IPS DF 4.7 (cell line): ENCODE measurements at regions not wholly inside any gene's neighbourhood (a gene's known extent, or its start where the extent isn't known, plus 50 kb on each side); places are given as distances from the start of the nearest gene placed in this dataset.

Source experiments
- DNase-seq: peaks from one replicate; pipeline ENCODE4 v3.0.0-alpha.2; 2013; ENCODE audit warnings: low spot score; ENCODE audit errors: extremely low read depth

DNA sequence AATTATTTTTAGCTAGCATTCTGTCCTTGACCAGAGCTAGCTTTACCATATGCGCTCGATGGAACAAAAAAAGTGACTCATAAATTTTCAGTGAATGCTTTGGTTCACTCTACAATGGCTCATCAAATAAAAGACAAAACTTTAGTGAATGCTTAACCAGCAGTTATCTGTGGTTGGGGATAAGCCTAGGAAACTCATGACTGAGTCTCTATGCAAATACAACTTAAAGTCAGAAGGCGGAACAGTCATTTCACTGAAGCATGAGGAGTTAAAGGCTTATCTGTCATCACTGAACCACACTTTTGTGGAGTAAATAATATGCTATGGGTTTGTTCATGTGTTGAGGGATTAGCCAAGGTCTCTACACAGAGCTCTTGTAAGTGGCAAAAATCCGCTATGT is 308.4 kb downstream of the SQOR start:
- no peak for DNase-seq

DNA sequence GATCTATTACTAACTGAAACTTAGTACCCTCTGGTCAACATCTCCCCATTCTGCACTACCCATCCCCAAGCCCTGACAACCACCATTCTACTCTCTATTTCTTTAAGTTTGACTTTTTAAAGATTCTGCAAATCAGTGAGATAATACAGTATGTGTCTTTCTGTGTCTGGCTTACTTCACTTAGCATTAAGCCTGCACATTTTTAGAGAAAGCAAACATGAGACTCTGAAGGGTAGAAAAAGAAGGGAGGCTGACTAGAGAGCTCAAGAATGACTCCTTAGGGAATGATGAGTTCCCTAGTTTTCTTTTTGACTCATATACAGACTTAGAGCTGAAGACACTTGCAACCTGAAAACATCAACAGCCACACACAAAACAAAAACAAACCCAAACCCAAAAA is 311.3 kb downstream of the SQOR start:
- no peak for DNase-seq

DNA sequence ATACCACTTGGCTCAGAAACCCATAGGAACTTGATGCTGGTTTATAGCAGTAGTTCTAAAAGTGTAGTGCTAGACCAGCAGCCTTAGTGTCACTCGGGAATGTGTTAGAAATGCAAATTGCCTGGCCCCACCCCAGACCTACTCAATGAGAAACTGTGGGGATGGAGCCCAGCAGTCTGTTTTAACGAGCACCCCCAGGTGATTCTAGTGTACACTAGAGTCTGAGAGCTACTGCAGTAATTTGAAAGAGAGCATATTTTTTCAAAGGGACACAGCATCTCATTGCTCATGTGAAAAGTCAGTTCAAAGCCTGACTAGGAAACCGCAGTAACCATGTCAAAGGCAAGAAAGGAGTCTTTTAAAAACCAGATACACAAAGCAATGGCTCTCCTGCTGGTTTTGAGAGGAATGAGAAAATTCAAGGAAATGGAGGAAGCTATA is 313.4 kb downstream of the SQOR start:
- DNase-seq = no peak

DNA sequence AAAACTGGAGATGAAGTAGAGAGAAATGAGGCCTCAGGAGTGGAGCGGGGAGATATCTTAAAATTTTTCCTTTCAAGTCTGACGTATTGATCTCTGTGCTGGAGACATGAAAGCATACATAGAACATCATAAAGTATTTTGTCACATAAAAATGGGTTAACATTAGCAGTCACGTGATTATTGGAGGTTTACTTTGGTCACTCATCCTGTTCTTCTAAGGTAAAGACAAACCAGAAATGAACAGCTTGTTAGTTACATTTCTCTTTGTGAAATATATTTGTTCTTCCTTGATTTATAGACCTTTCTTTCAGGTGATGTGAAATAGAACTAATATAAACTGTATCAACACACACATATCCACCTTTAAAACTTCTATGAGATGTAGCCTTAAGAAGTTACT is 324.1 kb downstream of the SQOR start:
- DNase-seq = no peak

- DNase-seq = no peak
Observed at GRCh38 chr15:45962733-45963132, 327.9 kb downstream of the SQOR start.

- no peak for DNase-seq
Observed at GRCh38 chr15:45970542-45970941, 335.7 kb downstream of the SQOR start.

DNA sequence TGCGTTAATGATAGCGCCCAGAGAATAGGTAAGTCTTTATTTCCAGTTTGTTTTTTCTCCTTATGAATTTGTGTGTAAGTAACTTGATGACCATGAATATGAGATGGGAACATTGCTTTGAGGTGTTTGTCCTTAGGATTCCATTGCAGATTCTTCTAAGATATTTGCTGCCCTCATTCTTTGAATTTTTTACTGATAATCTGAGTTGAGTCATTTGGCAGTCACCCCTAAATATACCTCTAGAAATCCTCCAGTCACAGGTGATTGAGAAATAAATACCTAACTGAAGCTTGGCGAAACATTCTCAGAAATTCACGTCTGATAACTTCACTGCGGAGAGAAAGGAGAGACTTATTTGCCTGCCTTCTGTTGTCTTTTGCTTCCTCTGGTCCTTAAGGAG is 345.5 kb downstream of the SQOR start:
- DNase-seq = no peak

DNA sequence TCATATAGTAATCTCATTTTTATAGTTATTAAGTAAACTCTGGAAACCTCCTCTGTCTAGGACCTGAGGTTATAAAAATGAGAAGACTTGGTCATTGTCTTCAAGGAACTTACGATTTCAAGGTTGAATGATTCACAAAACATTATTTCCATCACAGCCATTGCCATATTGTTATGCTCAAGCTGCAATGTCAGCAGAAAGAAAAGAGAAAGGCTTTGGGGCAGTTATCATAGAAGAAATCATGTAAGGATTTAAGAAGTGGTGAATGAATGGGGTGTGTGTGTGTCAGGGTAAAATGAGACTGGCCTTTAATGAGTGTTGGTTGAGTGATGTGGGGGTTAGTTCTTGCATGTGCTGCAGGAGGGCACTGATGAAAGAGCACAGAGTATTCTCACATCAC is 346.8 kb downstream of the SQOR start:
- DNase-seq = no peak

- no peak for DNase-seq
Observed at GRCh38 chr15:45991863-45992262, 357.0 kb downstream of the SQOR start.

- no peak for DNase-seq
Observed at GRCh38 chr15:45993072-45993471, 358.2 kb downstream of the SQOR start.

DNA sequence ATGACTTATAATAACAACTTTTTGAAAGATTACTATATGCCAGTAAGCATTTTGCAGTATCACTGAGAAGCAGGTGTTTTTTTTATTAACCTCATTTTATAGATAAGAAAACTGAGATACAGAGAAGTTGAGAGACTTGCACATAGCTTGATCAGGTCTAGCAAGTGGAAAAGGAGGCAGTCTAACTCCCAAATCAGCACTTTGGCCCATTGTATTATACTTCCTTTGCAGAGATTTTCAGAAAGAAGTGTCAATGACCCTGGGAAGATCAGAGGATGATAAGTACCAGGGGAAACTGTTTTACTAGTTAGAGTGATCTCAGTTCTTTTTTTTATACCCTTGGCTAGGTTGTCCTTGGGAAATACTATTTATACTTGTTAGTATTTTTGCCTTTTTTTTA is 358.7 kb downstream of the SQOR start:
- DNase-seq = no peak

GRCh38 chr15:45995800-45996199 is 361.0 kb downstream of the SQOR start:
- no peak for DNase-seq

DNA sequence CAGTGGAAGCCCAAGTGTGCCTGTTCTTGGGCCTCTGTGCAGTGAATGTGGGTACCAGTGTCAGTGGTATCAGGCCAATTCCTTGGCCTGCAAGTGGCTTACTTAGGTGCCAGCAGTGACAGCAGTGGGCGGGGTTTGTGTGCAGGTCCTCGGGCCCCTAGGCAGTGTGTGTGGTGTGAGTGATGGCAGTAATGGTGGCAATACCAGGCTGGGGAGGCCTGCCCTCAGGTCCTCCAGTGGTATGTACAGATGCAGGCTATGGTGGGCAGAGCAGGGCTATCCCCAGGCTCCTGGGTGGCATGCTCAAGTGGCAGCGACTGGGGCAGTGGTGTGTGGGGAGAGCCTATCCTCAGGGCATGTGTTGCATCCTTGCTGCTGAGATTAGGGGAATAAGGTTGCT is 379.7 kb downstream of the SQOR start:
- no peak for DNase-seq

- DNase-seq = no peak
Observed at GRCh38 chr15:46034755-46035154, 399.9 kb downstream of the SQOR start.

- DNase-seq = no peak
Observed at GRCh38 chr15:46039703-46040102, 404.9 kb downstream of the SQOR start.

- no peak for DNase-seq
Observed at GRCh38 chr15:46041905-46042304, 407.1 kb downstream of the SQOR start.

GRCh38 chr15:46059921-46060594 is 425.2 kb downstream of the SQOR start:
- DNase-seq = no peak

- no peak for DNase-seq
Observed at GRCh38 chr15:46061002-46061401, 426.2 kb downstream of the SQOR start.

DNA sequence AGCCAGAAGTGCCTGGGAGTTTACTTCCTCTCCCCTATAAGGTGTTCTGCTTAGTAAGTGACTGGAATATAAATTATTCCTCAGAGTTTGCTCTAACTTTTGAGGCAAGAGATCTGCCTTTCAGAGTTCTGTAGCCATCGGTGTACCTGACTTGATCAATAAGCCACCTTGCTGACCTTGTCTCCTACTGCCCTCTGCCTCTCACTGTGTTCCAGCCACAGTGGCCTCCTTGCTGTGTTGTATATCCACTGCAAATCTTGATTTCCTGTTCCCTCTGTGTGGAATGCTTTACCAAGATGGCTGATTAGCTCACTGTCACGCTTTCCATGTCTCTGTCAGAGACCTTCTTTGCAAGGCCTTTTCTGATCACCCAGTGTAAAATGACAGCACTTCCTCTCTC is 442.4 kb downstream of the SQOR start:
- DNase-seq = no peak

- DNase-seq = no peak
Observed at GRCh38 chr15:46079046-46079445, 444.2 kb downstream of the SQOR start.

- no peak for DNase-seq
Observed at GRCh38 chr15:46080016-46080415, 445.2 kb downstream of the SQOR start.

DNA sequence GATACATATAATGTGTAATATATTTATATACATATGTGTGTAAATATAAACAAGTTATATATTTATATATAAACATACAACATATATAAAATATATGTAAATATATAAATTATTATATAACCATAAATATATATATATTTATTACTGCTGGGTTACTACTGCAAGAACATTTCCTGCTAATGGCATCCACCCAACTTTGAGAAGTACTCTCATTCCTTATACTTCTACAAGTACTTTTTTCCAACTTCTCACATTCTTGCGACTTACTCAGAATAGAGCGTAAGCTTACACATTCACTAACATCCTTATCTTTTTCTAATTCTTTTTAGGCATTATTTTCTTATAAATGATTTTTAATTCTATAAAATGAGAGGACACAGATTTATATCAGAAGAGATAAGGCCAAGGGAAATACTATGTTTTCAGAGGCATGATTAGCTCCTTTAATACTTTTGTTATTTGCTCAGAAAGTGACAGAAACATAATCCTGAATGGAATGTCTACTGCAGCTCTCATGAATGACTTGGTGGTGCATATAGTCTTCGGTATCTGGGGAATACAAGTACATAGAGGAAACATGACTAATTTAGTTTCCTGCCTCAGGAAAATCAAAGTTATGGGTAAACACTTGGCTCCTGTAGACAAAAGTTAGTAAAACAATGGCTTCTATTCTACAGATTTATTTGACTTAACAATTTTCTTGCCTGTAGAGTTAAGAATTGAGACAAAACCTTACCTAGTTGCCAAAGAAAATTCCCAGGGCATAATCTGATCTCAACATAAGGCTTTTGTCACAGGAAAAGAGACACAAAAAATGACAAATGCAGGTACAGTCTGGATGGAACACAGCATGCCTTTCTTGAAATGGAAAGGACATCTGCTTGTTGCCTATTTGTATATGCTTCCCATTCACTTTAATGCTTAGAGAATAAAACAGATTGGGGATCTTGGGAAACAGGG is 453.9 kb downstream of the SQOR start:
- no peak for DNase-seq

GRCh38 chr15:46089467-46089935 is 454.7 kb downstream of the SQOR start:
- no peak for DNase-seq
